ENCODE measurements at regions not wholly inside any gene's neighbourhood (a gene's known extent, or its start where the extent isn't known, plus 50 kb on each side); places are given as distances from the start of the nearest gene placed in this dataset.

- no peak for DNase-seq
Observed at GRCh38 chr13:50071379-50071778, 56.1 kb downstream of the KCNRG start.

- DNase-seq, result no peak
Observed at GRCh38 chr13:50072676-50073075, 57.4 kb downstream of the KCNRG start.

- no peak for DNase-seq
Observed at GRCh38 chr13:50073340-50073739, 58.1 kb downstream of the KCNRG start.

GRCh38 chr13:50074843-50075242 is 59.6 kb downstream of the KCNRG start:
- DNase-seq, result no peak

- DNase-seq, result no peak
Observed at GRCh38 chr13:50075619-50076097, 60.4 kb downstream of the KCNRG start.

GRCh38 chr13:50077431-50077830 is 62.2 kb downstream of the KCNRG start:
- DNase-seq, result no peak

- DNase-seq, result no peak
Observed at GRCh38 chr13:50078231-50078894, 63.1 kb downstream of the KCNRG start.

GRCh38 chr13:50078895-50079654 is 63.8 kb downstream of the KCNRG start:
- no peak for DNase-seq

- DNase-seq, result no peak
Observed at GRCh38 chr13:50079655-50080202, 64.5 kb downstream of the KCNRG start.

- DNase-seq, result peak; percentile 52
Observed at GRCh38 chr13:50080203-50080910, 65.1 kb downstream of the KCNRG start.

- DNase-seq, result peak; percentile 48
Observed at GRCh38 chr13:50080911-50081678, 65.9 kb downstream of the KCNRG start.

- peak; percentile 99 for DNase-seq
Observed at GRCh38 chr13:50081679-50082425, 66.6 kb downstream of the KCNRG start.

GRCh38 chr13:50082426-50083281 is 67.4 kb downstream of the KCNRG start:
- peak; percentile 85 for DNase-seq

- peak; percentile 71 for DNase-seq
Observed at GRCh38 chr13:50085063-50085462, 69.8 kb downstream of the KCNRG start.

GRCh38 chr13:50089633-50090032 is 74.4 kb downstream of the KCNRG start:
- DNase-seq, result no peak

GRCh38 chr13:50090211-50090610 is 75.0 kb downstream of the KCNRG start:
- no peak for DNase-seq

- DNase-seq, result no peak
Observed at GRCh38 chr13:50094615-50095293, 79.5 kb downstream of the KCNRG start.

- DNase-seq, result no peak
Observed at GRCh38 chr13:50098693-50099092, 83.4 kb downstream of the KCNRG start.

GRCh38 chr13:50099473-50099872 is 84.2 kb downstream of the KCNRG start:
- DNase-seq, result no peak

GRCh38 chr13:50101590-50101989 is 86.3 kb downstream of the KCNRG start:
- DNase-seq, result no peak

All from left kidney (tissue), 1 donor.